HG03280 (cell line): ENCODE measurements at regions not wholly inside any gene's neighbourhood (a gene's known extent, or its start where the extent isn't known, plus 50 kb on each side); places are given as distances from the start of the nearest gene placed in this dataset.

Experiments
- ATAC-seq: cut with Tn5 transposase; IDR thresholded peaks from one replicate; pipeline ENCODE4 v1.9.1; 2021; ENCODE audit warnings: mild to moderate bottlenecking, moderate library complexity; ENCODE audit not compliant: unreplicated experiment

- no peak for ATAC-seq
These were observed 75.9 kb upstream of the GALNT2 start for GRCh38 chr1:229991104-229991513.

DNA sequence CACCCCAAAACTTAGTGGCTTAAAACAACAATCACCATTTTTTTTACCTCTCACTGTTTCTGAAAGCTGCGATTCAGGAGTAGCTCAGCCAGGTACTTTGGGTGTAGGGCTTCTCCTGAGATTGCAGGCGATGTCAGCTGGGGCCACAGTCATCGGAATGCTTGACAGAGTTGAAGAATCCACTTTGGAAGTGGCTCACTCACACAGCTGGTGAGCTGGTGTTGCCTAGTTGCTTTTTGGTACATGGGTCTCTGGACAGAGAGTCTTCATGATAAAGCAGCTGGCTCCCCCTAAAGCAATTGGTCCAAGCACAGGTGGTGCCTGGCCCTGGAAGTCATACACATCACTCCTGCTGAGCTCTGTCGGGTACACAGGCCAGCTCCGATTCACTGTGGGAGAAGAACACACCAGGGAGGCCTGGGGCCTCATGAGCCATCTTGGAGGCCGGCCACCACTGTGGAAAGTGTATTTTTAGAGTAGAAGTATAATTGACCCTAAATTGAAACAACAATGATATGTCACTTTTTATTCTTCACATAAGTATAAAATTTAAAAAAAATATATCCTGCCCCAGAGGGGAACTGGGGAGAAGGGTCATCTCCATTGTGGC is 75.2 kb upstream of the GALNT2 start:
- ATAC-seq = no peak

DNA sequence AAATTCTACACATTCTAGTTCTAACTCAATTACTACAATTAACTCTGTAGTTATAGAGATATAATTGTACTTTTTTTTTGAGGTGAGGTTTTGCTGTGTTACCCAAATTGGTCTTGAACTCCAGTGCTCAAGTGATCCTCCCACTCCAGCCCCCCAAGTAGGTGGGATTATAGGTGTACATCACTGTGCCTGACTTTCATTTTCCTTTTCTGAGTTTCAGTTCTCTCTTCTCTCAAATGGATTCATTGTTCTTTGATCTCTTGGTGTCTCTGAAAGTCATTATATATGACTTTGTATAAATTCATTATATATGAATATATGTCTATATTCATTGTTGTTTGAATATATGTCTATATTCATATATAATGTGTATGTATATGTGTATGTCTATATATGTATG is 74.0 kb upstream of the GALNT2 start:
- peak; percentile 57 for ATAC-seq

GRCh38 chr1:229993894-229994293 is 73.1 kb upstream of the GALNT2 start:
- ATAC-seq = no peak

DNA sequence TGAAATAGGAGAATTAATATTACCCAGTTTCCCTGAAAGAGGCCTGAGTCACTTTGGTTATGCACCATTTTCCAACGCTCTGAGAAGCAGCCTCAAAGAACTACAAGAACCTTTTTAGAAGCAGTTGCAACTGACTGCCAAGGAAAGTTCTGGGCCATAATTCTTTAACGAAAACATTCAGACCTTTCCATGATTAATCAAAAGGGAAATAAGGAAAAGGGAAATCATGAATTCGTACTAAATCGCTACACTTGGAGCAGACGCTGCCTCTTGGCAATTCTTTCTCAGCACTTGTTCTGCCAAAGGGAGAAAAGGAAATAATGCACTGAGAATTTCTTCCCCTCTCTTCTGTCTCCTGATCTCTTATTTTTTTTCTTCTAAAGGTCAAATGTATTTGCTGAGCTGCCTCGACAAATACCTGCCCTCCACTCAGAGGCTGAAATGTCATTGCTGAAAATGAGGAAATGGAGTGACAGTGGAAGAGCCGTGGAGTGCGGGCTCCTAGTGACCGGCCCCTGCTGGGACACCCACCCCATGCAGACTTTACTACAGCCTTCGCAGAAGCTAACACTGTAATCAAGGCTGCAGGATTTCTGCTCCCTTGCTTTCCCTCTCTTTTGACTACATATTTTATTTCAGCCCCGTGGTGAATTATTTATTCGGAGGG is 67.9 kb upstream of the GALNT2 start:
- no peak for ATAC-seq

DNA sequence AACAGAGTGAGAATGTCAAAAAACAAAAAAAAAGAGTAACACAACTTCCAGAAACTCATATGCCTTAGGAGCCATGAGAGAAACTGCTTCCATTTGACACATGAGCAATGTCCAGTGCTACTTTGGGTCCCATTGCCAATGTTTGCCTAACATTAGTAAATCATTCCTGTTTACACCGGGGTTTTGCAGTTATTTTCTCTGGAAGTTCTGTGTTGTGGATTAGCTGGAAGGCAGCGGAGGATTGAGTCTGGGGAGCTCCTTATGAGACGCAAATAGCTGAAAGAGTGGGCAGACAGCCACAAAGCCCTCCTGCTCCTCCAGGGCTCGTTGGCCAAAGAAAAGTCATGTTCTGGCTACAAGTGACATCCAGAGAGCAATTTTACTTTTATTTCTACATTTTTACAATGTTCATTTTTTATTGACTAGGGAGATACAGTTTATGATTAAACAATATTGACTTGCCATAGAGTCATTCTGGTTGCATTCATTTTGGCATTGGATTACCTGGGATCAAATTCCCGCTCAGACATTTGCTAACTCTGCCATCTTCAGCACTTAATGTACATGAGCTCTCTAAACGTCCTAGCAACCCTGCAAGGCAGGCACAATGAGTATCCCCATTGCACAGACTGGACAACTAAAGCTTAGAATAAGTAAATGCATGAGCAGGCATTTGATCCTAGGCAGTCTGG is 66.4 kb upstream of the GALNT2 start:
- no peak for ATAC-seq

- ATAC-seq = no peak
These were observed 64.8 kb upstream of the GALNT2 start for GRCh38 chr1:230002164-230002803.

GRCh38 chr1:230003409-230003808 is 63.6 kb upstream of the GALNT2 start:
- no peak for ATAC-seq

- no peak for ATAC-seq
These were observed 62.0 kb upstream of the GALNT2 start for GRCh38 chr1:230005040-230005439.

- ATAC-seq = no peak
These were observed 58.3 kb upstream of the GALNT2 start for GRCh38 chr1:230008721-230009120.

GRCh38 chr1:230009611-230010313 is 57.3 kb upstream of the GALNT2 start:
- ATAC-seq = no peak

- ATAC-seq = no peak
These were observed 56.3 kb upstream of the GALNT2 start for GRCh38 chr1:230010603-230011332.

DNA sequence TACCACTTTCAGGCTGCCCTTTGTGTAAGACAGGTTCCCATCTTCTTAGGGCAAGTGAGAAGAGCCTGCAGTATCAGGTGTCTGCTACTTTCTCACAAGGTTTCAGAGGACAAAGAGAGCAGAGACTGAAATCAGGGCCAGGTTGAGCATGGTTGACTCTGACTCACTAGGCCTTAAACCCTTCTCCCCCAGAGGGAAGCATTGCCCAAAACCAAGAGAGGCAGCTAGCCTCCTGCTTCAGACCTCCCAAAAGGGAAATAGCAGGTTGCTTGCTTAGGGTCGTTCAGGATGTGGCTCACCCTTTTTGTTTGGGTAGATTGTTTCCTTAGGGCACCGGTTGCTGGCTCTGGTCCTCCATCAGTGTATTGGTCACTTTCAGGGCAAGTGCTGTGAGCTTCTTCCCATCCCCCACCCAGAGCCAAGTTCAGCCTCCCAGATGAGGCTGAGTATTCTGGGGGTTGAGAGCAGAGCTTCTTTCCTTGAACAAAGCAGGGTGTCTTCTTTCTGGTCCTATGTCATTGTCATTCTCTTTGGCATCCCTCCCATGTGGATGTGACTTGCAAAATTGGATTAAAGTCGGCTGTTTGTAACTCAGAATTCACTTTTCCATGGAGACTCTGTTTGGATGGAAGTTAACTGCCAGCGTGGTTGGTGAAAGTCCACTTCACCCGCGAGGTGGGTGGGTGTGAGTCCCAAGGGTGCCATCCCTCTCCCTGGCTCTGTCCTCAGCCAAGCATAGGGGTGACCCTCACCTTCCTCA is 55.5 kb upstream of the GALNT2 start:
- ATAC-seq = no peak

DNA sequence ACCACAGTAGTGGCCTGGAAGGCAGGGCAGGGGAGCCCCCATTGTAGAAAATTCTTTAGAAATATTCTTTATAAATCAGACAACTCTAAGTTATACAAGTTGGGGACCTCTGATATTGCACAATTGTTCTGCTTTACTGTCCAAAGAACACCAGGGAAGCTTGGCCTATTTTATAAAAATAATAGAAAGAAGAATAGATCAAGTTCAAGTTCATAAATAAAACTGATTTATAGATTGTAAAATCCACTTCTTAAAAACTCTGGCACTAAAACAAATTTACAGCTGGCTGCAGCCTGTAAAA is 55.0 kb upstream of the GALNT2 start:
- ATAC-seq = no peak

DNA sequence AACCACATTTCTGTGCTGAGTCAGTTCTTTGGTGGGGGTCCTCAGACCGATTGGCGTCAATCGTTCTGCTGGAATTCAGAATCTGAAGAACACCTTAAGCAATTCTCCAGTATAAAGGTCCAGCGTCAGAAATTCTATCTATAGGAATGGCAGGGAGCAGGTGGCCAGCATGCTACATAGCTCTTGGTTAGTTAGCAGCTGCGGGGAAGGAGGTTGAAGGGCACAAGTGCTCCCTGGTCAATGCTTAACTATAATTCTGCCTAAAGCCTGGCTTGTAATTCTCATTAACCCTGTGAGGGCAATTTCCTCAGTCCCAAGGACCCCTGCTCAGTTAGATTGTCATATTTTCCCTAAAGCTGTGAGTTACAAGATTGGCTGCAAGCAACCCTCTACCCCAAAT is 54.3 kb upstream of the GALNT2 start:
- no peak for ATAC-seq

DNA sequence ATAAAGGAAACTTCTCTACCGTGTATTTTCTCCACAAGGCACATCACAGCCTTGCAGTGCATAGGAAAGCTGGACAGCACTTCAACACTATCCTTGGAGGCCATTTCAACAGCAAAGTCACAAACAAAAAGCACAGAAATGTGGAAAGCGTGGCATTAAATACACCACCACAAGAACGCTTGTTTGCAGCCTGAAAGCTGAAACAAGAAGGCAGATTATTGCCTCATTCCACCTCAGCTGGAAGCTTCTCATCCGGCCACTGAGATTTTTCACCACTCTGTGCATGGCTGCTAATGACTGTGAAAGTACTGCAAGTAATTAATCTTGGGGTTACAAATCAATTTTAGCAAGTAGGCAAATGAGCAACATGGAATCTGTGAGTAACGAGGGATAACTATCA is 50.9 kb upstream of the GALNT2 start:
- ATAC-seq = no peak
